Choroid plexus epithelial cell (primary cell): ENCODE measurements at regions not wholly inside any gene's neighbourhood (a gene's known extent, or its start where the extent isn't known, plus 50 kb on each side); places are given as distances from the start of the nearest gene placed in this dataset.

Experiments used
- DNase-seq: peaks from one replicate; pipeline ENCODE4 v3.0.0-alpha.2; 2010; ENCODE audit warnings: low read depth
- H3K4me3 ChIP-seq: 2 replicates; pipeline ENCODE4 v1.5.1; 2011; ENCODE audit warnings: low read depth, mild to moderate bottlenecking, control low read depth, low read length, moderate library complexity
- CTCF ChIP-seq: conservative IDR thresholded peaks from 2 replicates; pipeline ENCODE4 v1.5.1; 2011; ENCODE audit warnings: low read depth, mild to moderate bottlenecking, control low read depth, inconsistent platforms, low read length, moderate library complexity

GRCh38 chr13:74006666-74007065 lies 127.5 kb downstream of the KLF12 start:
- no peak for DNase-seq
- no peak for TF ChIP-seq CTCF
- no peak overlapping the region for H3K4me3 ChIP-seq

GRCh38 chr13:74005320-74006157 lies 128.7 kb downstream of the KLF12 start:
- TF ChIP-seq CTCF = no peak
- no peak overlapping the region for H3K4me3 ChIP-seq
- DNase-seq = no peak

- DNase-seq = no peak
Measured at GRCh38 chr13:74004109-74004508, 130.1 kb downstream of the KLF12 start.

GRCh38 chr13:74003374-74003773 lies 130.8 kb downstream of the KLF12 start:
- peak; percentile 12 for DNase-seq
- TF ChIP-seq CTCF = no peak

More at GRCh38 chr13:74004109-74004508, 130.1 kb downstream of the KLF12 start:
- no peak for TF ChIP-seq CTCF
- no peak overlapping the region for H3K4me3 ChIP-seq

DNA sequence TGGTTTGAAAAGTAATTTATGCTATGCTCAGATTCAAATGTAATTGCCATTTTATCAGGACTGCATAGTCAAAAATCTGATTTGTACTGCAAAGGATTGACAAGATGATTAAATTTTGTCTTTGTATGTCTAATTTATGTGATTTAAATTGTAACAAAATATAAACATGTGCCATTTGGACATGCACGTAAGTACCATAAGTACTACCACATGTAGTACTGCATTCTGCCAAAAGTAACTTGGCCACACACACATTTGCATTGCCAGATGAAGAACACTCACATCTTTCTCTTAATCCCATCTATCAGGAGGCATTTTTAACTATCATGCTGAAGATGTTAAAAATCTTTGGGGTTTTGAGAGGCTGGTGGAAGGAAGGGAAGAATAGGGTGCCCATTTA lies 133.3 kb downstream of the KLF12 start:
- no peak for DNase-seq
- H3K4me3 ChIP-seq = no peak overlapping the region
- TF ChIP-seq CTCF = no peak

More at GRCh38 chr13:74003374-74003773, 130.8 kb downstream of the KLF12 start:
- no peak overlapping the region for H3K4me3 ChIP-seq

GRCh38 chr13:73998631-73999030 lies 135.6 kb downstream of the KLF12 start:
- no peak for TF ChIP-seq CTCF
- DNase-seq = no peak
- H3K4me3 ChIP-seq = no peak overlapping the region

GRCh38 chr13:73997964-73998363 lies 136.2 kb downstream of the KLF12 start:
- peak; percentile 20 for DNase-seq
- H3K4me3 ChIP-seq = no peak overlapping the region
- TF ChIP-seq CTCF = no peak
